K562 (cell line): ENCODE measurements at regions not wholly inside any gene's neighbourhood (a gene's known extent, or its start where the extent isn't known, plus 50 kb on each side); places are given as distances from the start of the nearest gene placed in this dataset.

Experiments used
- ATAC-seq: fragments of 200-7000 bp; cut with Tn5 transposase; 3 replicates; pipeline ENCODE4 v1.9.1; 2020; ENCODE audit warnings: moderate library complexity
- BruUV-seq: library from RNA; stranded (reverse); fragments of 400-500 nt; replicated peaks from 2 replicates; lab custom pipeline; 2021; lab: Mats Ljungman, UMichigan
- CTCF ChIA-PET: fragments of 300-600 bp; formaldehyde crosslinking; extraction: SDS; loops from one replicate; lab custom pipeline; 2021; ENCODE audit warnings: low intra/inter-chr PET ratio; lab: Yijun Ruan, JAX
- POLR2A ChIA-PET: fragments of 300-600, 350-650 bp; sonication (Branson Sonifier 250); formaldehyde crosslinking; extraction: SDS; loops from one replicate; lab custom pipeline; 2021; ENCODE audit warnings: antibody characterized with exemption, inconsistent platforms; lab: Yijun Ruan, JAX
- DNase-seq, 4 experiments: peaks; one replicate each; pipeline versions ENCODE4 v3.0.0 to v3.0.0-alpha.2; 2011 to 2018; ENCODE audit warnings: low spot score in 3 of 4, mixed read lengths in 3 of 4; ENCODE audit errors: extremely low read depth in 1 of 4
- FAIRE-seq: peaks from 2 replicates; lab custom pipeline; 2011; peaks lifted over from hg19 to GRCh38; lab: Jason Lieb, UNC
- H2AFZ ChIP-seq: 2 replicates; pipeline ENCODE4 v1.6.0; 2011; ENCODE audit warnings: low read depth, low read length, control low read depth, inconsistent platforms
- H3K27ac ChIP-seq: fragments of 200-600 bp; 3 replicates; pipeline ENCODE4 v1.8.0; 2011; ENCODE audit warnings: low read depth, mild to moderate bottlenecking, control low read depth, inconsistent platforms, low read length, moderate library complexity, mixed read lengths; ENCODE audit errors: extremely low read depth
- H3K27me3 ChIP-seq, 2 experiments: fragments of 300-600 bp in 1 of 2; 2 replicates in 1 of 2; 3 replicates in 1 of 2; pipeline versions ENCODE4 v1.6.0 to v1.8.0; 2011; ENCODE audit warnings: inconsistent platforms in 2 of 2, low read length in 2 of 2, mild to moderate bottlenecking in 1 of 2, mixed read lengths in 1 of 2, moderate library complexity in 1 of 2; ENCODE audit not compliant: control insufficient read depth in 2 of 2, insufficient read depth in 2 of 2
- H3K36me3 ChIP-seq: fragments of 300-600 bp; 3 replicates; pipeline ENCODE4 v1.8.0; 2011; ENCODE audit warnings: mild to moderate bottlenecking, low read length, inconsistent platforms; ENCODE audit not compliant: control insufficient read depth, insufficient read depth
- H3K4me1 ChIP-seq, 2 experiments: fragments of 200-600 bp in 1 of 2; replicated peaks in 1 of 2; 2 replicates in 1 of 2; 3 replicates in 1 of 2; pipeline versions ENCODE4 v1.5.1 to v1.8.0; 2011; ENCODE audit warnings: inconsistent platforms in 2 of 2, low read length in 2 of 2, mild to moderate bottlenecking in 1 of 2, mixed read lengths in 1 of 2, moderate library complexity in 1 of 2; ENCODE audit not compliant: control insufficient read depth in 2 of 2, insufficient read depth in 2 of 2
- H3K4me2 ChIP-seq: 2 replicates; pipeline ENCODE4 v1.6.1; 2011; ENCODE audit warnings: low read length, control low read depth, inconsistent platforms, mixed read lengths; ENCODE audit not compliant: insufficient read depth
- H3K4me3 ChIP-seq: fragments of 200-600 bp; sonication (generic), shearing (Covaris generic); 2 replicates; pipeline ENCODE4 v1.5.1; 2016; ENCODE audit warnings: control low read depth, inconsistent platforms
- H3K79me2 ChIP-seq: fragments of 200-600 bp; 3 replicates; pipeline ENCODE4 v1.8.0; 2011; ENCODE audit warnings: low read length, inconsistent platforms; ENCODE audit not compliant: control insufficient read depth, insufficient read depth
- H3K9ac ChIP-seq, 2 experiments: 2 replicates each; pipeline versions ENCODE4 v1.6.0 to v1.6.1; 2011; ENCODE audit warnings: low read depth in 2 of 2, low read length in 2 of 2, control low read depth in 1 of 2, inconsistent platforms in 1 of 2, mild to moderate bottlenecking in 1 of 2, mixed read lengths in 1 of 2; ENCODE audit not compliant: insufficient read depth in 1 of 2
- H3K9me1 ChIP-seq: one replicate; pipeline ENCODE4 v1.6.0; 2011; ENCODE audit warnings: inconsistent platforms, mild to moderate bottlenecking, low read length, moderate library complexity; ENCODE audit not compliant: control insufficient read depth, insufficient read depth
- H3K9me3 ChIP-seq: replicated peaks from 2 replicates; pipeline ENCODE4 v1.5.1; 2011; ENCODE audit warnings: low read depth, low read length, inconsistent platforms; ENCODE audit not compliant: control insufficient read depth, insufficient read depth
- H4K20me1 ChIP-seq: replicated peaks from 2 replicates; pipeline ENCODE4 v1.6.1; 2011; ENCODE audit warnings: low read length, inconsistent platforms, mixed read lengths; ENCODE audit not compliant: control insufficient read depth, insufficient read depth
- ARID1B ChIP-seq: fragments of 450-650 bp; IDR thresholded peaks from 2 replicates; pipeline ENCODE4 v1.6.1; 2016; ENCODE audit warnings: antibody characterized with exemption, mild to moderate bottlenecking, inconsistent platforms
- CBX3 ChIP-seq, 2 experiments: IDR thresholded peaks; 1 replicate in 1 of 2; 2 replicates in 1 of 2; pipeline ENCODE4 v1.6.1; 2012; ENCODE audit warnings: inconsistent platforms in 2 of 2, low read length in 2 of 2, borderline replicate concordance in 1 of 2, control low read depth in 1 of 2
- CREB1 ChIP-seq, 2 experiments: sonication (generic) in 1 of 2; formaldehyde crosslinking in 1 of 2; IDR thresholded peaks; 2 replicates each; pipeline versions ENCODE4 v1.6.1 to v1.8.0; 2012 to 2022; ENCODE audit warnings: inconsistent platforms in 1 of 2, mild to moderate bottlenecking in 1 of 2, missing genetic modification reagents in 1 of 2, moderate library complexity in 1 of 2
- E2F4 ChIP-seq: sonication (generic); formaldehyde crosslinking; IDR thresholded peaks from 2 replicates; pipeline ENCODE4 v1.8.0; 2022; ENCODE audit warnings: mild to moderate bottlenecking, low read depth, missing genetic modification reagents
- MXI1 ChIP-seq: IDR thresholded peaks from 2 replicates; pipeline ENCODE4 v1.6.1; 2011; ENCODE audit warnings: low read depth, mild to moderate bottlenecking, improper control_type of control experiment, low read length
- NFYB ChIP-seq: IDR thresholded peaks from 2 replicates; pipeline ENCODE4 v1.6.1; 2011; ENCODE audit warnings: mild to moderate bottlenecking, moderate library complexity; ENCODE audit not compliant: insufficient read length; ENCODE audit errors: extremely low read depth
- TAL1 ChIP-seq: fragments of 450-650 bp; IDR thresholded peaks from 2 replicates; pipeline ENCODE4 v1.6.1; 2016; ENCODE audit warnings: mild to moderate bottlenecking
- THRB ChIP-seq: fragments of 450-650 bp; formaldehyde crosslinking; conservative IDR thresholded peaks from 2 replicates; pipeline ENCODE4 v1.4.0; 2022; ENCODE audit warnings: mild to moderate bottlenecking, missing genetic modification characterization
- ZBTB17 ChIP-seq: fragments of 450-650 bp; formaldehyde crosslinking; IDR thresholded peaks from 2 replicates; pipeline ENCODE4 v1.4.0; 2020; ENCODE audit warnings: mild to moderate bottlenecking
- ZNF253 ChIP-seq: fragments of 250-450 bp; sonication (Bioruptor Pico); conservative IDR thresholded peaks from 2 replicates; pipeline ENCODE4 v1.6.1; 2021; ENCODE audit warnings: mild to moderate bottlenecking
- ZNF584 ChIP-seq: fragments of 200-800 bp; sonication (Bioruptor generic); IDR thresholded peaks from 2 replicates; pipeline ENCODE4 v1.6.1; 2016; ENCODE audit warnings: low read depth, mild to moderate bottlenecking, missing genetic modification characterization, missing compliant biosample characterization
- WGBS: fragments of 100-300 bp; shearing (Covaris generic); methylation state at CpG from one replicate; pipeline ENCODE4 v1.1.6; 2016; ENCODE audit warnings: low coverage, mixed read lengths; ENCODE audit not compliant: insufficient coverage; ENCODE audit errors: missing lambda C conversion rate; 5-methylcytosine and 5-hydroxymethylcytosine counted together
- in situ Hi-C: fragments of 300-500 bp; cut with MboI; formaldehyde crosslinking; loops from 4 replicates; pipeline ENCODE4 v1.15.0; 2018; ENCODE audit warnings: inconsistent platforms, mixed read lengths
- intact Hi-C: fragments of 100-400 bp; cut with micrococcal nuclease; formaldehyde crosslinking; loops from 2 replicates; pipeline ENCODE4 v1.14.2; 2022

DNA sequence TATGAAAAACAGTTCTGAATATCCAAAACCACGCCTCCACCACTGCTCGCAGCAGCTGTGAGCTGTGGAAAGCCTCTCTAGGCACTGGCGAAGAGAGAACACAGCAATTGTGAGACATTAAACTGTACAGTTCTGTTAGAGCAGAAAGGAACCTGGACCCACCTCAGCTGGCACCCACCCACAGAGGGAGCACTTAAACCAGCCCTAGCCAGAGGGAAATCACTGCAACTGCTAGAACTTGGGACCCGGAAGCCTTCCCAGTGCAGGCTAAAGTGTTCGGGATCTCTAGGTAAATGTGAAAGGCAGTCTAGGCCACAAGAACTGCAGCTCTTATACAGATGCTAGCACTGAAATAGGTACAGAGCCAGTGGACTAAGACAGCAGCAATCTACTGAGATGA, 308.8 kb downstream of the PRR32 start:
- Histone ChIP-seq H2AFZ (no peak overlapping the region), H4K20me1 (no peaks in the 10 kb centered on the region), H3K27me3 (no peaks in the 10 kb centered on the region), H3K4me2 (no peak overlapping the region), H3K9me3 (no peaks in the 10 kb centered on the region), H3K4me1 (no peaks in the 10 kb centered on the region), H3K79me2 (no peaks in the 10 kb centered on the region), H3K9ac (no peak overlapping the region), H3K27ac (no peak overlapping the region), H3K4me3 (no peak overlapping the region), H3K36me3 (no peaks in the 10 kb centered on the region), H3K9me1 (no peaks in the 10 kb centered on the region)
- DNase-seq (no peak), FAIRE-seq (no peak), ATAC-seq (no peak)
- intact Hi-C loops: no loop called here
- CTCF ChIA-PET: no interaction called here
- in situ Hi-C loops: no loop called here
- BruUV-seq: no TSS peak
- POLR2A ChIA-PET: no interaction called here
- no peak for TF ChIP-seq CBX3 (IDR thresholded peaks at IDR 0.05; ENCODE audit: borderline replicate concordance in 1 of 2, low read length in 2 of 2)
- no peak for TF ChIP-seq ZBTB17 (CRISPR knock-in tag)
- no peak for TF ChIP-seq MXI1
- no peak for TF ChIP-seq ZNF253 (CRISPR knock-in tag)
- TF ChIP-seq ZNF584 (CRISPR knock-in tag): no peak
- no peak for TF ChIP-seq CREB1 (IDR thresholded peaks at IDR 0.05)
- TF ChIP-seq CREB1 (CRISPR knock-in tag; IDR thresholded peaks at IDR 0.05): no peak
- TF ChIP-seq TAL1: no peak
- 5% methylated on average over 3 of the region's 5 CpGs for WGBS

GRCh38 chrX:127129510-127129909, 310.0 kb downstream of the PRR32 start:
- DNase-seq (no peak), FAIRE-seq (no peak), ATAC-seq (no peak)
- H3K9me1 ChIP-seq: no peaks in the 10 kb centered on the region
- intact Hi-C loops (no loop called here), in situ Hi-C loops (no loop called here)
- no peaks in the 10 kb centered on the region for H3K36me3 ChIP-seq
- WGBS: 0% methylated on average over 2 of the region's 2 CpGs
- no peaks in the 10 kb centered on the region for H3K4me1 ChIP-seq
- no peaks in the 10 kb centered on the region for H4K20me1 ChIP-seq
- ChIA-PET POLR2A (no interaction called here), CTCF (no interaction called here)
- BruUV-seq: no TSS peak
- H3K9ac ChIP-seq: no peak overlapping the region
- H2AFZ ChIP-seq: no peak overlapping the region
- no peak overlapping the region for H3K4me3 ChIP-seq
- no peak overlapping the region for H3K4me2 ChIP-seq
- no peaks in the 10 kb centered on the region for H3K27me3 ChIP-seq
- H3K9me3 ChIP-seq: no peaks in the 10 kb centered on the region
- H3K79me2 ChIP-seq: no peaks in the 10 kb centered on the region
- H3K27ac ChIP-seq: no peak overlapping the region
- TF ChIP-seq THRB (CRISPR knock-in tag) (no peak), ARID1B (no peak), E2F4 (CRISPR knock-in tag) (no peak), NFYB (no peak)
